CD4-positive, alpha-beta T cell treated with Interleukin-17A for 4 hours (primary cell): ENCODE measurements at regions not wholly inside any gene's neighbourhood (a gene's known extent, or its start where the extent isn't known, plus 50 kb on each side); places are given as distances from the start of the nearest gene placed in this dataset.

Experiments
- DNase-seq: peaks from one replicate; pipeline ENCODE4 v3.0.0-alpha.2; 2020; ENCODE audit warnings: mixed read lengths

DNA sequence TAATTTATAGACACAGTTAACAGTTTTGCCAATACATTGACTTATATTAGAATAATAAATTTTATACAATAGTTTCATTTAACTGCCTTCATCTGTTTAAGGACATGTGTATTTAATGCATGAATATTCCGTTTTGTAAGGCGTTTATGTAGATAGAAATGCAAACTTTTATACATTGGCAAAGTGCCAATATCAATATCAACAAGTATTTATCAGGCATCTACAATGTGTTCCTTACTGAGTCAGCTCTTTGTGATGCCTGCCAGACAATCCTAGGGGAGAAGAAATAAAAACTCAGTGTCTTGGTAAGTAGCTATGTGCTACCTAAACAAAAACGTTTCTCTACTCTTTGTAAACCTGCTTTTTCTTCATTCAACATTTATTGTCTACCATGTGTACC, 1142.2 kb downstream of the C4orf33 start:
- DNase-seq = no peak

GRCh38 chr4:130249002-130249401, 1153.0 kb downstream of the C4orf33 start:
- no peak for DNase-seq

GRCh38 chr4:130257271-130257670, 1161.3 kb downstream of the C4orf33 start:
- DNase-seq = no peak

- DNase-seq = no peak
Measured at GRCh38 chr4:130266814-130267213, 1170.9 kb downstream of the C4orf33 start.

GRCh38 chr4:130288576-130288975, 1192.6 kb downstream of the C4orf33 start:
- DNase-seq = no peak

DNA sequence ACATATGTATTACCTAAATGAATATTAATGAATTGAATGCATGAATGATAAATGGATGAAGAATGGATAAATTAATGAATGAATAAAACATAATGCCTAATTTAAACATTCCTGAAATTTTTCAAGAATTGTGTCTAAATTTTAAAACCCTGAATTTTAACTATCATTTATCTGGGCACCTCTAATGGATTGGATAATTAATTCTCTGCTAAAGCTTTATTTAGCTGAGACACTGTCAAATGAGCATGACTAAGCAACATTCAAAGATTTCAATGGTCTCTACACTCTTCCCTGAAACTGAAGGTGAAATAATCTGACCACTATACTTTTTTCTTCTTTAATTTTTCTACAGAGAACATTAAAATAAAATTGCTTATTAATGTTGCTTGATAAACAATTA, 1197.7 kb downstream of the C4orf33 start:
- no peak for DNase-seq

GRCh38 chr4:130296448-130296847, 1200.5 kb downstream of the C4orf33 start:
- DNase-seq = no peak

DNA sequence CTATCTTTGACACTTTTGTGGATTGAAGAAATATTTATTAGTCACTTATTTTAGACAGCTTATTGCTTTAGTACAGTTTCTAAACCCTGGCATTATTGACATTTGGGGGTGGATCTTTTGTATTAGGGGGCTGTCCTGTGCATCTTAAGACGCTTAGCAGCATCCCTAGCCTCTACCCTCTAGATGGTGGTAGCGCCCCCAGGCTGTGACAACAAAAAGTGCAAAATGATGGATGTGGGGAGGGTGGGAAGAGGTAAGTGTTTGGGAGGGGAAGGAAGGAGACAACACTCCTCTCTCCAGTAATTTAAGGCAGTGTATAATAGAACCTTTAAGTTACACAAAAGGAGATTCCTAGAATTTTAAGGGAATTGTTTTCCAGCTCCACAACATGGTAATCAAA, 1210.6 kb downstream of the C4orf33 start:
- DNase-seq = no peak

GRCh38 chr4:130309221-130309620, 1213.3 kb downstream of the C4orf33 start:
- DNase-seq = no peak

GRCh38 chr4:130322439-130322838, 1226.5 kb downstream of the C4orf33 start:
- DNase-seq = no peak

GRCh38 chr4:130329036-130329435, 1233.1 kb downstream of the C4orf33 start:
- DNase-seq = no peak

GRCh38 chr4:130333241-130333759, 1237.3 kb downstream of the C4orf33 start:
- DNase-seq = no peak

- DNase-seq = no peak
Measured at GRCh38 chr4:130335417-130336194, 1239.7 kb downstream of the C4orf33 start.

DNA sequence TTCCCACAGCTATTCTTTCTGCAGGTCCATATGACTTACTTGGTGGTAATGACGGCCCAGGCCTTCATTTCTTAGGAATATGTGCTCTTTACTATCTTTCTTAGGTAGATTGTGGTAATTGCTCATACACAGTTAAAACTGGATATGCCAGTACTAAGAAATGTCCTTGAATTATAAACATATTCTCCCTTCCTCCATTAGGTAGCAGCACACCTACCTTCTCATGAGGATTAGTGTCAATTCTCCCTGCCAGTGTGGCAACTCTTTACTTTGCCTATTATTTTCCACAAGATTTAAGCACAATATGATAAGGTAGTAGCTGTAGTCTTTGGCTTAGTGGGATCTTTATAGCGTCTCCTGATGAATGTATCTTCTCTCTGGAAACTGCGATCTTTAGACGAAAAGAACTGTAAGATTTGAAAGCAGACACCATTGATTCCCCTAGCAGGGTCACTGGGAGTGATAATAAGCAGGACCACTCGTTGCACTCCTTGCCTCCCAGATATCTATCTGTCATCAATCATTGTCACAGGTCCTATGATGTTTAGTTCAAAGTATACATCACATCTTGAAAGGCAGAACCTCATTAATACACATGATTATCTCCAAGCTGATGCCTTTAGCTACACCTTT, 1240.7 kb downstream of the C4orf33 start:
- no peak for DNase-seq

GRCh38 chr4:130338851-130339250, 1242.9 kb downstream of the C4orf33 start:
- DNase-seq = no peak

GRCh38 chr4:130349745-130350144, 1253.8 kb downstream of the C4orf33 start:
- no peak for DNase-seq

DNA sequence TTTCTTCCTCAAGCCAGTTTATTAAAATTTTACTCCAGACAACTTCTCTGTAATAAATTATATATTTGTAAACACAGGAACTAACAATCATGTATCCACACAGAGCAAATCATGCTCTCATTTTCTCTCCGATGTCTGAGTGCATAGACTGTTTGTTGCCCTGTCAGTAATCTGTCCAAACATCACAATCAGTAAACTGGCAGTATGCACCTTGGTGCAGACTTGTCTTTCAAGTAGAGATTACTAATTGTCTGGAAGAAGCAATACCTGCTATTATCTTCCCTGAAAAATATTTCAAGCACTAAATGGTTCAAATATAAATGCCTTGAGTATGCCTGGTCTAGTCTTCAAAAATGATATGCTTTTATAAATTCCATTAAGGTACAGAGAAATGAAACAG, 1260.9 kb downstream of the C4orf33 start:
- no peak for DNase-seq

DNA sequence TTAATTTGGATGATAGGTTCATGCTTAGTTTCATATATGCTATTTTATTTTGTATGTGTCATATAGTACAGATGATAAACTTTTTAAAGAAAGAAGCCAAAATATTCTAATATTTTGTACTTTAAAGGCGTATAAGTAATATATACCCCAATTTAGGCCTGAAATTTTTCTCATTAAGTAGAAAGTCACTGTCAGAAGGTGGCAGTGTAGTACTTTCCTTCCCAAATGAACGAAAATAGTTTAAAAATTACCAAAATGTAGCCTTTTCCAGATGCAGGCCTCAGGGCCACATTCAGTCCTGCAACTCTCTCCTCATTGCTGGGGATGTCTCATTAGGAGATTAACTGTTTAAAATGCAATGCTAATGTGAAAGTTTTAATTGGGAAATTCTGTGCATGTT, 1263.6 kb downstream of the C4orf33 start:
- no peak for DNase-seq

- DNase-seq = no peak
Measured at GRCh38 chr4:130361616-130362015, 1265.7 kb downstream of the C4orf33 start.

- no peak for DNase-seq
Measured at GRCh38 chr4:130368668-130369067, 1272.7 kb downstream of the C4orf33 start.

DNA sequence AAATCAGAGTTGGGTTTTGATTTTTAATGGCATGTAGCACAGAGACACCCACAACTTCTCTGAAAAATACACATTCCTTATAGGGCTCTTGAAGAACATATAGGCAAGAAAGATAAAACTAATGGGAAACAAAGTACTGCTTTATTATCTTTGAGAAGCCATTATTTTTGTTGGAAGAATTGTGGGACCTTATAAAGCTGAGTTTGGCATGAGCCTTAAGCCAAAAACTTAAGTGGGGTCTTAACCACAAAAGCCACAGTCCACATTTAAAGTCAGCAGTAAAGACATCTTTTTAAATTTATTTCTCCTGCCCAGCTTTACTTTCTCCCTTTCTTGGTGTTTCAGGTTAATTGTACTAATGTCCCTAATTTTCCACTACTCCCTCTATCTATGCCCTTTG, 1297.3 kb downstream of the C4orf33 start:
- DNase-seq = no peak

- DNase-seq = no peak
Measured at GRCh38 chr4:130393642-130394041, 1297.7 kb downstream of the C4orf33 start.

GRCh38 chr4:130395871-130396270, 1299.9 kb downstream of the C4orf33 start:
- DNase-seq = no peak

DNA sequence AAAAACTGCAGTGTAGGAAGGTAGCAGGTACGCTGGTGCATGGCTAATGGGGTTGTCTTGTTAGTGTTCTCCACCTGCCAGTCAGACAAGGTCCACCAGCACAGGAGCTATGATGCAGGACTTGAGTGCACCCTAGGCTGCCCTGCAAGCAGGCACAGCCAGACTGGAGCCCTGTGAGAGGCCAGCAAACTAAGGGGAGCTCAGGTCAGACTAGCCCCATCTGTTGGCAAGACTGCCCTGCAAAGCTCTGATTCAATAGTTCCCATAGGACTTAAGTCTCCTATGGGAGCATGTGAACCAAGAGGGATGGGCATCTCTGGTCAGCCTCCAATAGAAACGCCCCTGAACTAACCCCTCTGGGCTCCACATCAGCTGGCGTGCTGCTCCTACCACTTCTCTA, 1307.3 kb downstream of the C4orf33 start:
- DNase-seq = no peak
